ENCODE measurements at regions not wholly inside any gene's neighbourhood (a gene's known extent, or its start where the extent isn't known, plus 50 kb on each side); places are given as distances from the start of the nearest gene placed in this dataset.

GRCh38 chr12:127268706-127269425 lies 998.1 kb upstream of the TMEM132C start:
- DNase-seq = no peak

- no peak for DNase-seq
Measured at GRCh38 chr12:127270193-127270592, 996.8 kb upstream of the TMEM132C start.

- DNase-seq = no peak
Measured at GRCh38 chr12:127271776-127272175, 995.2 kb upstream of the TMEM132C start.

GRCh38 chr12:127272864-127273263 lies 994.1 kb upstream of the TMEM132C start:
- no peak for DNase-seq

GRCh38 chr12:127273626-127274025 lies 993.3 kb upstream of the TMEM132C start:
- DNase-seq = no peak

- DNase-seq = no peak
Measured at GRCh38 chr12:127275416-127275815, 991.6 kb upstream of the TMEM132C start.

GRCh38 chr12:127277882-127278281 lies 989.1 kb upstream of the TMEM132C start:
- no peak for DNase-seq

- no peak for DNase-seq
Measured at GRCh38 chr12:127278351-127278750, 988.6 kb upstream of the TMEM132C start.

GRCh38 chr12:127280393-127281275 lies 986.3 kb upstream of the TMEM132C start:
- peak; percentile 71 for DNase-seq

- no peak for DNase-seq
Measured at GRCh38 chr12:127282786-127283565, 984.0 kb upstream of the TMEM132C start.

GRCh38 chr12:127284021-127284420 lies 982.9 kb upstream of the TMEM132C start:
- no peak for DNase-seq

GRCh38 chr12:127284870-127285431 lies 982.0 kb upstream of the TMEM132C start:
- no peak for DNase-seq

GRCh38 chr12:127286281-127286680 lies 980.7 kb upstream of the TMEM132C start:
- no peak for DNase-seq

GRCh38 chr12:127287256-127287655 lies 979.7 kb upstream of the TMEM132C start:
- DNase-seq = no peak

GRCh38 chr12:127290251-127290650 lies 976.7 kb upstream of the TMEM132C start:
- DNase-seq = no peak

GRCh38 chr12:127292736-127293135 lies 974.2 kb upstream of the TMEM132C start:
- no peak for DNase-seq

GRCh38 chr12:127293507-127294310 lies 973.3 kb upstream of the TMEM132C start:
- DNase-seq = peak; percentile 37

GRCh38 chr12:127294651-127295210 lies 972.2 kb upstream of the TMEM132C start:
- DNase-seq = no peak

- no peak for DNase-seq
Measured at GRCh38 chr12:127295630-127296029, 971.3 kb upstream of the TMEM132C start.

- no peak for DNase-seq
Measured at GRCh38 chr12:127296591-127296990, 970.4 kb upstream of the TMEM132C start.

GRCh38 chr12:127297327-127297726 lies 969.6 kb upstream of the TMEM132C start:
- DNase-seq = no peak

GRCh38 chr12:127300075-127300474 lies 966.9 kb upstream of the TMEM132C start:
- DNase-seq = no peak
